ENCODE measurements at regions not wholly inside any gene's neighbourhood (a gene's known extent, or its start where the extent isn't known, plus 50 kb on each side); places are given as distances from the start of the nearest gene placed in this dataset.

DNA sequence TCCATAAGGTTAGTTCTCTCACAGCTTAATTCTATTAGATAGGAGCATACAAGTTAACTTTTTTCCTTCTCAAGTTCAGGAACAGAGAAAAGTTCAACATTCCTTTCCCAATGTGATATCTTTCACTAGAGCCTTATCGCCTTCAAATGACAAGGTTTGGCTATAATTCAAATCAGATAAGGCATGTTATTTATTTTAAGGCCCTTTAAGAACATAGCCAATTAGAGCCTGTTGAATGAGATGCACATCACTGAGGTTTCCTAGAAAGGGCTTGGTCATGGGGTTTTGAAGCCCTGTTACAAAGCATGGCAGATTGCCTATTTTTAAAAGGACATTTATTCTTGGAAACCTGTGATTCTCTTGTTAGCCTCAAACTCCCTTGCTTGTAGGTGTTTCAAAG lies 123.4 kb downstream of the BASP1 start:
- Mint-ChIP-seq H3K27ac (no peak overlapping the region), H3K4me3 (no peak overlapping the region), H3K36me3 (ENCODE audit: low read depth) (peaks cover 7% of the 10 kb centered on the region), H3K9me3 (peaks cover 16% of the 10 kb centered on the region), H3K27me3 (ENCODE audit: insufficient read depth, low read depth, poor library complexity) (peaks cover 3% of the 10 kb centered on the region), H3K4me1 (no peaks in the 10 kb centered on the region)
- no peaks in the 10 kb centered on the region for H3K27me3 ChIP-seq (ENCODE audit: insufficient read depth)
- no peak for ATAC-seq
- H3F3A ChIP-seq (replicated peaks; ENCODE audit: low read depth), result no peaks in the 10 kb centered on the region
- no peaks in the 10 kb centered on the region for H3K36me3 ChIP-seq (ENCODE audit: insufficient read depth)
- TF ChIP-seq ZNF331 (CRISPR knock-in tag; IDR thresholded peaks at IDR 0.05; ENCODE audit: low read depth), result no peak
- TF ChIP-seq, protein P1, sequence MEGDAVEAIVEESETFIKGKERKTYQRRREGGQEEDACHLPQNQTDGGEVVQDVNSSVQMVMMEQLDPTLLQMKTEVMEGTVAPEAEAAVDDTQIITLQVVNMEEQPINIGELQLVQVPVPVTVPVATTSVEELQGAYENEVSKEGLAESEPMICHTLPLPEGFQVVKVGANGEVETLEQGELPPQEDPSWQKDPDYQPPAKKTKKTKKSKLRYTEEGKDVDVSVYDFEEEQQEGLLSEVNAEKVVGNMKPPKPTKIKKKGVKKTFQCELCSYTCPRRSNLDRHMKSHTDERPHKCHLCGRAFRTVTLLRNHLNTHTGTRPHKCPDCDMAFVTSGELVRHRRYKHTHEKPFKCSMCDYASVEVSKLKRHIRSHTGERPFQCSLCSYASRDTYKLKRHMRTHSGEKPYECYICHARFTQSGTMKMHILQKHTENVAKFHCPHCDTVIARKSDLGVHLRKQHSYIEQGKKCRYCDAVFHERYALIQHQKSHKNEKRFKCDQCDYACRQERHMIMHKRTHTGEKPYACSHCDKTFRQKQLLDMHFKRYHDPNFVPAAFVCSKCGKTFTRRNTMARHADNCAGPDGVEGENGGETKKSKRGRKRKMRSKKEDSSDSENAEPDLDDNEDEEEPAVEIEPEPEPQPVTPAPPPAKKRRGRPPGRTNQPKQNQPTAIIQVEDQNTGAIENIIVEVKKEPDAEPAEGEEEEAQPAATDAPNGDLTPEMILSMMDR (conservative IDR thresholded peaks at IDR 0.05; ENCODE audit: low read depth in 2 of 2), result no peak
- TF ChIP-seq, protein P2, sequence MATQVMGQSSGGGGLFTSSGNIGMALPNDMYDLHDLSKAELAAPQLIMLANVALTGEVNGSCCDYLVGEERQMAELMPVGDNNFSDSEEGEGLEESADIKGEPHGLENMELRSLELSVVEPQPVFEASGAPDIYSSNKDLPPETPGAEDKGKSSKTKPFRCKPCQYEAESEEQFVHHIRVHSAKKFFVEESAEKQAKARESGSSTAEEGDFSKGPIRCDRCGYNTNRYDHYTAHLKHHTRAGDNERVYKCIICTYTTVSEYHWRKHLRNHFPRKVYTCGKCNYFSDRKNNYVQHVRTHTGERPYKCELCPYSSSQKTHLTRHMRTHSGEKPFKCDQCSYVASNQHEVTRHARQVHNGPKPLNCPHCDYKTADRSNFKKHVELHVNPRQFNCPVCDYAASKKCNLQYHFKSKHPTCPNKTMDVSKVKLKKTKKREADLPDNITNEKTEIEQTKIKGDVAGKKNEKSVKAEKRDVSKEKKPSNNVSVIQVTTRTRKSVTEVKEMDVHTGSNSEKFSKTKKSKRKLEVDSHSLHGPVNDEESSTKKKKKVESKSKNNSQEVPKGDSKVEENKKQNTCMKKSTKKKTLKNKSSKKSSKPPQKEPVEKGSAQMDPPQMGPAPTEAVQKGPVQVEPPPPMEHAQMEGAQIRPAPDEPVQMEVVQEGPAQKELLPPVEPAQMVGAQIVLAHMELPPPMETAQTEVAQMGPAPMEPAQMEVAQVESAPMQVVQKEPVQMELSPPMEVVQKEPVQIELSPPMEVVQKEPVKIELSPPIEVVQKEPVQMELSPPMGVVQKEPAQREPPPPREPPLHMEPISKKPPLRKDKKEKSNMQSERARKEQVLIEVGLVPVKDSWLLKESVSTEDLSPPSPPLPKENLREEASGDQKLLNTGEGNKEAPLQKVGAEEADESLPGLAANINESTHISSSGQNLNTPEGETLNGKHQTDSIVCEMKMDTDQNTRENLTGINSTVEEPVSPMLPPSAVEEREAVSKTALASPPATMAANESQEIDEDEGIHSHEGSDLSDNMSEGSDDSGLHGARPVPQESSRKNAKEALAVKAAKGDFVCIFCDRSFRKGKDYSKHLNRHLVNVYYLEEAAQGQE (IDR thresholded peaks at IDR 0.05; ENCODE audit: unreplicated experiment), result no peak
- TF ChIP-seq JUNB (IDR thresholded peaks at IDR 0.05; ENCODE audit: unreplicated experiment), result no peak
- no peak for TF ChIP-seq NANOG (IDR thresholded peaks at IDR 0.05; ENCODE audit: borderline replicate concordance)
- no peak for TF ChIP-seq EZH2phosphoT487 (IDR thresholded peaks at IDR 0.05; ENCODE audit: unreplicated experiment)
- TF ChIP-seq POLR2AphosphoS5 (IDR thresholded peaks at IDR 0.05; ENCODE audit: low read depth), result no peak
- no peak for TF ChIP-seq ZNF114 (CRISPR knock-in tag; IDR thresholded peaks at IDR 0.05)
- TF ChIP-seq STAT1 (IDR thresholded peaks at IDR 0.05; ENCODE audit: unreplicated experiment), result no peak
- no peak for TF ChIP-seq CREB1 (CRISPR knock-in tag; IDR thresholded peaks at IDR 0.05; ENCODE audit: low read depth)
- no peak for TF ChIP-seq EZH2 (IDR thresholded peaks at IDR 0.05; ENCODE audit: low read depth, unreplicated experiment)
- TF ChIP-seq, protein P3, sequence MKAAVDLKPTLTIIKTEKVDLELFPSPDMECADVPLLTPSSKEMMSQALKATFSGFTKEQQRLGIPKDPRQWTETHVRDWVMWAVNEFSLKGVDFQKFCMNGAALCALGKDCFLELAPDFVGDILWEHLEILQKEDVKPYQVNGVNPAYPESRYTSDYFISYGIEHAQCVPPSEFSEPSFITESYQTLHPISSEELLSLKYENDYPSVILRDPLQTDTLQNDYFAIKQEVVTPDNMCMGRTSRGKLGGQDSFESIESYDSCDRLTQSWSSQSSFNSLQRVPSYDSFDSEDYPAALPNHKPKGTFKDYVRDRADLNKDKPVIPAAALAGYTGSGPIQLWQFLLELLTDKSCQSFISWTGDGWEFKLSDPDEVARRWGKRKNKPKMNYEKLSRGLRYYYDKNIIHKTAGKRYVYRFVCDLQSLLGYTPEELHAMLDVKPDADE (IDR thresholded peaks at IDR 0.05), result no peak
- no peak overlapping the region for H3K27ac ChIP-seq (ENCODE audit: low read depth)
- H3K4me1 ChIP-seq (ENCODE audit: insufficient read depth), result no peaks in the 10 kb centered on the region
- DNase-seq (ENCODE audit: low spot score), result no peak
- no peaks in the 10 kb centered on the region for H4K20me1 ChIP-seq (replicated peaks; ENCODE audit: insufficient read depth)
- no peaks in the 10 kb centered on the region for H3K9me2 ChIP-seq (ENCODE audit: insufficient read depth)
- no peak overlapping the region for H3K4me3 ChIP-seq
- no peak overlapping the region for H3K4me2 ChIP-seq
- H3K79me2 ChIP-seq (replicated peaks; ENCODE audit: insufficient read depth), result no peaks in the 10 kb centered on the region
- no peak overlapping the region for H2AFZ ChIP-seq

Data from GM23338 (cell line).